HEK293T (cell line): ENCODE measurements at regions not wholly inside any gene's neighbourhood (a gene's known extent, or its start where the extent isn't known, plus 50 kb on each side); places are given as distances from the start of the nearest gene placed in this dataset.

ENCODE experiments used
- ARNT ChIP-seq: fragments of 450-650 bp; IDR thresholded peaks from 2 replicates; pipeline ENCODE4 v1.6.1; 2017; ENCODE audit warnings: mild to moderate bottlenecking
- BHLHE40 ChIP-seq: fragments of 450-650 bp; IDR thresholded peaks from 2 replicates; pipeline ENCODE4 v1.6.1; 2016; ENCODE audit warnings: mild to moderate bottlenecking, moderate library complexity, borderline replicate concordance
- CTBP1 ChIP-seq: fragments of 450-650 bp; IDR thresholded peaks from 2 replicates; pipeline ENCODE4 v1.6.1; 2016; ENCODE audit warnings: borderline replicate concordance
- ELF4 ChIP-seq: fragments of 450-650 bp; IDR thresholded peaks from 2 replicates; pipeline ENCODE4 v1.6.1; 2017; ENCODE audit warnings: antibody characterized with exemption
- FOXA1 ChIP-seq: fragments of 450-650 bp; IDR thresholded peaks from 2 replicates; pipeline ENCODE4 v1.6.1; 2016; ENCODE audit warnings: mild to moderate bottlenecking
- FOXK2 ChIP-seq: fragments of 450-650 bp; IDR thresholded peaks from 2 replicates; pipeline ENCODE4 v1.6.1; 2016; ENCODE audit warnings: mild to moderate bottlenecking
- FOXM1 ChIP-seq: fragments of 450-650 bp; IDR thresholded peaks from 2 replicates; pipeline ENCODE4 v1.6.1; 2017; ENCODE audit warnings: mild to moderate bottlenecking, borderline replicate concordance
- HDGF ChIP-seq: fragments of 450-650 bp; IDR thresholded peaks from 2 replicates; pipeline ENCODE4 v1.6.1; 2017; ENCODE audit warnings: antibody characterized with exemption, borderline replicate concordance
- LEF1 ChIP-seq: fragments of 450-650 bp; IDR thresholded peaks from 2 replicates; pipeline ENCODE4 v1.6.1; 2017; ENCODE audit warnings: mild to moderate bottlenecking, borderline replicate concordance
- PKNOX1 ChIP-seq: fragments of 450-650 bp; IDR thresholded peaks from 2 replicates; pipeline ENCODE4 v1.6.1; 2016
- SP1 ChIP-seq: fragments of 450-650 bp; IDR thresholded peaks from 2 replicates; pipeline ENCODE4 v1.6.1; 2017
- SUZ12 ChIP-seq: fragments of 450-650 bp; IDR thresholded peaks from 2 replicates; pipeline ENCODE4 v1.6.1; 2016; ENCODE audit warnings: mild to moderate bottlenecking
- TARDBP ChIP-seq: fragments of 450-650 bp; IDR thresholded peaks from 2 replicates; pipeline ENCODE4 v1.6.1; 2016
- ZNF384 ChIP-seq: fragments of 450-650 bp; IDR thresholded peaks from 2 replicates; pipeline ENCODE4 v1.6.1; 2016

GRCh38 chr2:37738266-37738885 is 66.9 kb upstream of the CDC42EP3 start:
- TF ChIP-seq FOXK2 = no peak
- TF ChIP-seq ARNT = no peak
- no peak for TF ChIP-seq ELF4
- no peak for TF ChIP-seq FOXM1
- TF ChIP-seq CTBP1 = no peak
- TF ChIP-seq SP1 = no peak
- no peak for TF ChIP-seq TARDBP
- no peak for TF ChIP-seq PKNOX1
- TF ChIP-seq BHLHE40 = no peak
- TF ChIP-seq SUZ12 = no peak
- TF ChIP-seq ZNF384 = no peak
- no peak for TF ChIP-seq FOXA1
- TF ChIP-seq LEF1 = no peak
- TF ChIP-seq HDGF = no peak
